ENCODE measurements at regions not wholly inside any gene's neighbourhood (a gene's known extent, or its start where the extent isn't known, plus 50 kb on each side); places are given as distances from the start of the nearest gene placed in this dataset.

DNA sequence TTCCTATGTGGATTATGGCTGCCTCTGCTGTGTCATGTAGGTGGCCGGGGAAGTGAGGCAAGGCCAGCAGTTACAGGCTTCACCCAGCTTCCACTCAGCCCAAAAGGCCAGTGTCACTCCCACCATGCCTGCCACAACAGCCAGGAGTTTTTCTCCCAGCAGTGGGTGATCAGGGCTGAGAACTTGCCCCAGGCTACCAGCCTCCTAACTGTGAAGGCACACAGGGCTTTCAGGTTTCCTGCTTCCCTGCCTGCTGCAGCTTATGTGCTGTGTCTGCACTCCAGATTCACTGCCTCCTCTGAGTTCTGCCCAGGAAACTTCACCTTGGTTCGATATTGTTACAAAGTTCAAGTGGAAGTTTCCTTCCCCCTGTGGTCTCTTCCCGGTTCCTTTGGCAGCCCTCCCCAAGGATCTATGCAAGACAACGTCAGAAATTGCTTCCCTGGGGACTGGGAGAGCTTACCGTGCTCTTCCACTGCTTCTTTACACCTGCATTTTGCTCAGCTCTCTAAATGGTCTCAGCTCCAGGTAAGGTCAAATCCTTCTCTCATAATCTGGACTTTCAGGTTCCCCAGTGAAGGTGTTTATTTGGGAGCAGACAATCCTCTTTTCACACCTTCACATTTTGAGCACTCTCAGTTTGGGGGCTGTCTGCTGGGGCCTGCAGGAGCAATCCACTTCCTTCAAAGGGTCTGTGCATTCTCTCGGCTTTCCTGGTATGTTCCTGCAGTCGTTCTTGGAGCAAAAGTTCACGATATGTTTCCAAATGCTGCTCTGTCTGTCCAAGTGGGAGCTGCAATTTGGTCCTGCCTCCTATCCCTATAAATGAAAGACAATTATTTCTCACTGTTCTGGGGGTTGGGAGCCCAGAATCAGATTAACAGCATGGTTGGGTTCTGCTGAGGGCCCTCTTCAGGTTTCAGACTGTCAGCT, 1730.1 kb upstream of the PRR20A start:
- peaks cover 10% of the 10 kb centered on the region for H3K4me1 Mint-ChIP-seq (ENCODE audit: low read depth)
- no peak overlapping the region for H3K27ac Mint-ChIP-seq
- no peaks in the 10 kb centered on the region for H3K9me3 Mint-ChIP-seq (ENCODE audit: low read depth)
- TF ChIP-seq, protein P1, sequence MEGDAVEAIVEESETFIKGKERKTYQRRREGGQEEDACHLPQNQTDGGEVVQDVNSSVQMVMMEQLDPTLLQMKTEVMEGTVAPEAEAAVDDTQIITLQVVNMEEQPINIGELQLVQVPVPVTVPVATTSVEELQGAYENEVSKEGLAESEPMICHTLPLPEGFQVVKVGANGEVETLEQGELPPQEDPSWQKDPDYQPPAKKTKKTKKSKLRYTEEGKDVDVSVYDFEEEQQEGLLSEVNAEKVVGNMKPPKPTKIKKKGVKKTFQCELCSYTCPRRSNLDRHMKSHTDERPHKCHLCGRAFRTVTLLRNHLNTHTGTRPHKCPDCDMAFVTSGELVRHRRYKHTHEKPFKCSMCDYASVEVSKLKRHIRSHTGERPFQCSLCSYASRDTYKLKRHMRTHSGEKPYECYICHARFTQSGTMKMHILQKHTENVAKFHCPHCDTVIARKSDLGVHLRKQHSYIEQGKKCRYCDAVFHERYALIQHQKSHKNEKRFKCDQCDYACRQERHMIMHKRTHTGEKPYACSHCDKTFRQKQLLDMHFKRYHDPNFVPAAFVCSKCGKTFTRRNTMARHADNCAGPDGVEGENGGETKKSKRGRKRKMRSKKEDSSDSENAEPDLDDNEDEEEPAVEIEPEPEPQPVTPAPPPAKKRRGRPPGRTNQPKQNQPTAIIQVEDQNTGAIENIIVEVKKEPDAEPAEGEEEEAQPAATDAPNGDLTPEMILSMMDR (IDR thresholded peaks at IDR 0.05; ENCODE audit: unreplicated experiment) = no peak
- no peak overlapping the region for H3K4me3 Mint-ChIP-seq (ENCODE audit: low read depth)
- no peaks in the 10 kb centered on the region for H3K27me3 Mint-ChIP-seq
- H3K36me3 Mint-ChIP-seq (ENCODE audit: insufficient read depth) = no peaks in the 10 kb centered on the region
- DNase-seq (ENCODE audit: low spot score, unreplicated experiment) = no peak

DNA sequence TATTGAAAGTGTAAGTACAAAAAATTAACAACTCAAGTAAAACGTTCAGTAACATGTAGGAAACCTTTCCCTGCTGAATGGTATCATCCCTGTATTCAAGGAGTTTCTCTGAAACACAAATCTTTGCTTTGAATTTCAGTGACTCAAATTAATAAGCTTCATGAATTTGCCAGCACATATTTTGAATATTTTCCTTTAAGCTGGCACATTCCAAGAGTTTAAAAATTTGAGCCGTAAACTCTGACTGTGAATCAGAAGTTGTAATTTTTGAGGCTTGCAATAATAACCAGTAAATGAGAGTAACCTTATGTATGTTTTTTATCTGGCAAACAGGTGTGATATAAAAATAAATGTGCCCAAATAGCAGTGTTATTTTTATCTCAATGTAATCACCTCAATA, 1722.6 kb upstream of the PRR20A start:
- TF ChIP-seq, protein P1 (IDR thresholded peaks at IDR 0.05; ENCODE audit: unreplicated experiment) = no peak
- Mint-ChIP-seq H3K4me3 (ENCODE audit: low read depth) (no peak overlapping the region), H3K27ac (no peak overlapping the region), H3K9me3 (ENCODE audit: low read depth) (no peaks in the 10 kb centered on the region), H3K4me1 (ENCODE audit: low read depth) (no peaks in the 10 kb centered on the region), H3K27me3 (no peaks in the 10 kb centered on the region), H3K36me3 (ENCODE audit: insufficient read depth) (no peaks in the 10 kb centered on the region)
- no peak for DNase-seq (ENCODE audit: low spot score, unreplicated experiment)

DNA sequence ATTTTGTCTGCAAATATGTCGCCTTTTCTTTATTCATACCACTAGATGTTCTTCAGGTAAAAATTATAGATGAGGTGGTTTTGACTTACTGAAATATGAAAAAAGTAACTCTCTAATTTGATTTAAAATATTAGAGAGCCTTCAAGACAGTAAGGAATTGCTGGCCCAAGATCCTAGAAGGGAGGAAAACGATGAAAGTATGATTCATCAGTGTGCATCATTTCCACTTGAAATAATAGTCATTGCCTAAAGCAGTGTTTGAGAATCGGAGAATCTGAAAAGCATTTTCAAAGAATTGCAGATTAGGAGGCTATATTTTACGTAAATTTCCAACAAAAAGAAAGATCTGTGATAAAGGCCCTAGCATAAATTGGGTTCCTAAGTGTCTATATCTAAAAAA, 1707.9 kb upstream of the PRR20A start:
- TF ChIP-seq, protein P1 (IDR thresholded peaks at IDR 0.05; ENCODE audit: unreplicated experiment) = no peak
- Mint-ChIP-seq H3K27ac (no peak overlapping the region), H3K9me3 (ENCODE audit: low read depth) (no peaks in the 10 kb centered on the region), H3K36me3 (ENCODE audit: insufficient read depth) (no peaks in the 10 kb centered on the region), H3K27me3 (no peaks in the 10 kb centered on the region), H3K4me1 (ENCODE audit: low read depth) (no peaks in the 10 kb centered on the region), H3K4me3 (ENCODE audit: low read depth) (no peak overlapping the region)
- DNase-seq (ENCODE audit: low spot score, unreplicated experiment) = no peak

DNA sequence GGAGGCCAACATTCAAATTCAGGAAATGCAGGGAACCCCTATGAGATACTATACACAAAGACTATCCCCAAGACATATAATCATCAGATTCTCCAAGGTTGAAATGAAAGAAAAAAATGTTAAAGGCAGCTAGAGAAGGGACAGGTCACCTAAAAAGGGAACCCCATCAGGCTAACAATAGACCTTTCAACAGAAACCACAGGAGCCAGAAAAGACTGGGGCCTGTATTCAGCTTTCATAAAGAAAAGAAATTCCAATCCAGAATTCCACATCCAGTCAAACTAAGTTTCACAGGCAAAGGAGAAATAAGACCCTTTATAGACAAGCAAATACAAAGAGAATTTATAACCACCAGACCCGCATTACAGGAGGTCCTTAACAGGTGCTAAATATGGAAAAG, 1703.6 kb upstream of the PRR20A start:
- DNase-seq (ENCODE audit: low spot score, unreplicated experiment) = no peak
- H3K4me1 Mint-ChIP-seq (ENCODE audit: low read depth) = no peaks in the 10 kb centered on the region
- no peak overlapping the region for H3K27ac Mint-ChIP-seq
- H3K4me3 Mint-ChIP-seq (ENCODE audit: low read depth) = no peak overlapping the region
- TF ChIP-seq, protein P1 (IDR thresholded peaks at IDR 0.05; ENCODE audit: unreplicated experiment) = no peak
- no peaks in the 10 kb centered on the region for H3K9me3 Mint-ChIP-seq (ENCODE audit: low read depth)
- no peaks in the 10 kb centered on the region for H3K27me3 Mint-ChIP-seq
- no peaks in the 10 kb centered on the region for H3K36me3 Mint-ChIP-seq (ENCODE audit: insufficient read depth)

DNA sequence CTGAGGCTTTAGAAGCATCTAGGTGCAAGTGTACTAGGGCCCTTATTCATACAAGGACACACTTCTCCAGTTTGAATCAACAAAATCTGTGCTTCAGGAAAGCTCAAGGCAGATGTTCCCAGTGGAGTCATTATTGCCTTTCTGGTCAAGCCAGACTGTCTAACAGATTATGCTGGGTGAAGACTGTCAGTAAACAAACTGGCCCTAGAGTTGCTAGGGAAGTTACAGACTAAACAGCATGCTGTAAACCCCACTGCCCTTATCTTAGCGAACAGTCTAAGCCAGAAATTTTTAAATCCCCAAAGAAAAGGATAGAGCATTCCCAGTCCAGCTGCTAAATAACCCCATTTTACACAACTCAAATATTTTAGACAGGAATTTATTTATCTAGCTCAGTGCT, 1701.3 kb upstream of the PRR20A start:
- Mint-ChIP-seq H3K9me3 (ENCODE audit: low read depth) (no peaks in the 10 kb centered on the region), H3K27ac (no peak overlapping the region), H3K4me1 (ENCODE audit: low read depth) (no peaks in the 10 kb centered on the region), H3K27me3 (no peaks in the 10 kb centered on the region), H3K4me3 (ENCODE audit: low read depth) (no peak overlapping the region), H3K36me3 (ENCODE audit: insufficient read depth) (no peaks in the 10 kb centered on the region)
- TF ChIP-seq, protein P1 (IDR thresholded peaks at IDR 0.05; ENCODE audit: unreplicated experiment) = no peak
- no peak for DNase-seq (ENCODE audit: low spot score, unreplicated experiment)
